ENCODE measurements at regions not wholly inside any gene's neighbourhood (a gene's known extent, or its start where the extent isn't known, plus 50 kb on each side); places are given as distances from the start of the nearest gene placed in this dataset.
"Not testable (repeated sequence)": the region's sequence is repeated elsewhere in the genome, so short reads cannot be mapped to it uniquely, and the experiment has no call there.

DNA sequence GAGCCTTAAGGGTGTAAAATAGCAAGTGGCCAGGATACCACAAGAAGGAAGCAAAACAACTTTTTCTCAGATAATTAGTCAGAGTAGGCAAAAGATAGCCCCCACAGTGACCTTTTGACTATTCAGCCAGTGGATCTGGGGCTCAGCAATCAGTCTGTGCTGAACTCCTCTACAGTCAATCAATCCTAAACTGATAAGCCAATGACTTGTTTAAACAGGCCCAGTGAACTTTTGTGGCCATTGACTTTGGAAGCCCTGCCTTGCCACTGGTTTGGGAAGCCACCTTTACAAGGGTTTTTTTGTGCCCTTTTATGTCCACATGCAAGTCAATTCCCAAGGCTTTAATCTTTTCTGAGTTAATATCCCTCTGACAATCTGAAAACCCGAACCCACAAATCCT lies 1565.0 kb upstream of the WWC1 start:
- ATAC-seq (ENCODE audit: low read depth) = no peak
- peaks cover 5% of the 10 kb centered on the region for H3K9me3 Mint-ChIP-seq
- H3K4me3 Mint-ChIP-seq = no peak overlapping the region
- no peaks in the 10 kb centered on the region for H3K4me1 Mint-ChIP-seq
- no peaks in the 10 kb centered on the region for H3K36me3 Mint-ChIP-seq
- no peaks in the 10 kb centered on the region for H3K27me3 Mint-ChIP-seq
- no peak for DNase-seq
- H3K27ac Mint-ChIP-seq = no peak overlapping the region
- POLR2A ChIA-PET = no interaction called here

DNA sequence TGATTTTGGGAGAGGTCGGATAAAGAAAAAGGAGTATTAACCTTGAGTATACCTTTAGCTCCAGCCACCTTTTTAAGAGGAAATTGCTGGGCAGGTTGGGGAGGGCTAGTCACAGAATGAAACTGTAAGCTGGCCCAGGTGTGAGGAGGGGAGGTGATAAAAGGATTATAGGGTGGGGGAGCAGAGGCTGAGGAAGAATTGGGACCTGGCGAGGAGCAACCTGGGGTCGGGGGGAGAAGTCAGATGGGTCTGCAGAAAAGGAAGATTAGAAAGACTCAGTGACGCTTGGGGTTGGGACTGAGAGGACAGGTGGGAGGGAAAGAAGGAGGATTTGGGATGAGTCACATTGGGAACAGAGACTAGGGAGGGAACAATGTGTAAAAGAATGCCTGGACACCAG lies 1548.5 kb upstream of the WWC1 start:
- H3K4me1 Mint-ChIP-seq; H3K27ac Mint-ChIP-seq; DNase-seq; POLR2A ChIA-PET; H3K4me3 Mint-ChIP-seq; H3K9me3 Mint-ChIP-seq; ATAC-seq (ENCODE audit: low read depth); H3K36me3 Mint-ChIP-seq; H3K27me3 Mint-ChIP-seq: not testable (repeated sequence)

- Mint-ChIP-seq H3K4me3 (no peak overlapping the region), H3K9me3 (peaks cover 1% of the 10 kb centered on the region), H3K36me3 (no peaks in the 10 kb centered on the region), H3K4me1 (no peaks in the 10 kb centered on the region), H3K27me3 (no peaks in the 10 kb centered on the region), H3K27ac (no peak overlapping the region)
- ATAC-seq (ENCODE audit: low read depth) = no peak
- POLR2A ChIA-PET = no interaction called here
- DNase-seq = no peak
Measured at GRCh38 chr5:166746506-166746905, 1544.9 kb upstream of the WWC1 start.

- no peak overlapping the region for H3K4me3 Mint-ChIP-seq
- DNase-seq (no peak), ATAC-seq (ENCODE audit: low read depth) (no peak)
- H3K4me1 Mint-ChIP-seq = no peaks in the 10 kb centered on the region
- H3K9me3 Mint-ChIP-seq = no peaks in the 10 kb centered on the region
- POLR2A ChIA-PET = no interaction called here
- no peaks in the 10 kb centered on the region for H3K36me3 Mint-ChIP-seq
- no peak overlapping the region for H3K27ac Mint-ChIP-seq
- no peaks in the 10 kb centered on the region for H3K27me3 Mint-ChIP-seq
Measured at GRCh38 chr5:166750376-166750775, 1541.1 kb upstream of the WWC1 start.

DNA sequence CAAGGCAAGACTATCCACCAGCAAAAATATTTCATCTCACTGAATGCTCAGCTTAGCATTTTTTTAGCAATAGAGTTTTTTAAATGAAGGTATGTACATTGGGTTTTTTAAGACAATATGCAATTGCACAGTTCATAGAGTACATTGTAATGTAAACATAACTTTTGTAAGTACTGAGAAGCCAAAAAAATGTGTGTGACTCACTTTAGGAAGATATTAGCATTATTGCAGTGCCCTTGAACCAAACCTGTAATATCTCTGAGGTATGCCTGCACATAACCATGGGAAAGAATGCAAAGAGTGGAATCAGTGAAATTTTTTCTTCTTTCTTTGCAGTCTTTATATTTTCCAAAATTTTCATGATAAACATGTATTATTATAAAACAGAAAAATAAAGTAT lies 1533.3 kb upstream of the WWC1 start:
- DNase-seq (no peak), ATAC-seq (ENCODE audit: low read depth) (no peak)
- Mint-ChIP-seq H3K4me1 (no peaks in the 10 kb centered on the region), H3K27ac (no peak overlapping the region), H3K27me3 (no peaks in the 10 kb centered on the region), H3K9me3 (peaks cover 6% of the 10 kb centered on the region), H3K36me3 (no peaks in the 10 kb centered on the region), H3K4me3 (no peak overlapping the region)
- POLR2A ChIA-PET = no interaction called here

- Mint-ChIP-seq H3K4me1 (no peaks in the 10 kb centered on the region), H3K27ac (no peak overlapping the region), H3K27me3 (no peaks in the 10 kb centered on the region), H3K36me3 (no peaks in the 10 kb centered on the region), H3K4me3 (no peak overlapping the region), H3K9me3 (peaks cover 1% of the 10 kb centered on the region)
- POLR2A ChIA-PET = no interaction called here
- DNase-seq (no peak), ATAC-seq (ENCODE audit: low read depth) (no peak)
Measured at GRCh38 chr5:166767858-166768257, 1523.6 kb upstream of the WWC1 start.

DNA sequence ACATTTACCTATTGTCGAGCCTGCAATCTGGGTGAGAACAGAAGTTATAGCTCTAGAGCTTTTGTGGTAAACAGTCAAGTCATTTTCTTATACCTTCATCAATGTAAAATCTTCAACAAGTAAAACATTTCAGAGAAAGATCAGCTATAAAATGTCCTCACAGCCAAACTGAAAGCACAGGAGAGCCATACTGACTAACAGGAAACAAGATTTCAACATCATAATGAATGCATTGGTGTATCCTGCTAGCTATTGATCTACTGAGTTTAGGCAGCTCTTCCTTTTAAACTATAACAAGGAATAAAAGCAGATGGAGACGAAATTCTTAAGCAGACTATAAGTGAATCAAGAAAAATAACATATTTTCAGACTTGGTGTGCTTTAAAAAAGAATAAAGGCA lies 1522.9 kb upstream of the WWC1 start:
- POLR2A ChIA-PET = no interaction called here
- no peak for ATAC-seq (ENCODE audit: low read depth)
- no peak overlapping the region for H3K27ac Mint-ChIP-seq
- no peaks in the 10 kb centered on the region for H3K36me3 Mint-ChIP-seq
- no peak overlapping the region for H3K4me3 Mint-ChIP-seq
- H3K4me1 Mint-ChIP-seq = no peaks in the 10 kb centered on the region
- no peak for DNase-seq
- H3K9me3 Mint-ChIP-seq = no peaks in the 10 kb centered on the region
- no peaks in the 10 kb centered on the region for H3K27me3 Mint-ChIP-seq

DNA sequence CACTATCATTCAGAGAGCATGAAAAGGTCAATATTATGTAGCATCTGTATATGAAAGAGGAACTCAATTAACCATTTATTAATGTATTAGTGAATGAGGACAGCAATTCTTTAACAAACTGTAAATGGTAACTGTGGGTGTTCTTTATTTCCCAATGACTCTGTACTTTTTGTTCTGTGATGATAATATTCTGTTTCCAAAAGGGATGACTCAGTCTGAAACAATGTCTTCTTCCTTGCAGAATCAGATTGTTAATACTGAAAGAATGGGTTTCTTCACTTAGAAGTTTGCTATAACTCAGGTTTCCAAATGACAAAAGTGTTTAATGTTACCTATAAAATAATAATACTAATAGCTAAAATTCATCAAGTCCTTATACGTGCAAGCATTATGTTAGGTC lies 1518.7 kb upstream of the WWC1 start:
- no peak for ATAC-seq (ENCODE audit: low read depth)
- H3K4me1 Mint-ChIP-seq = no peaks in the 10 kb centered on the region
- no peak overlapping the region for H3K4me3 Mint-ChIP-seq
- POLR2A ChIA-PET = no interaction called here
- DNase-seq = no peak
- no peaks in the 10 kb centered on the region for H3K36me3 Mint-ChIP-seq
- H3K27me3 Mint-ChIP-seq = no peaks in the 10 kb centered on the region
- no peak overlapping the region for H3K27ac Mint-ChIP-seq
- no peaks in the 10 kb centered on the region for H3K9me3 Mint-ChIP-seq

- POLR2A ChIA-PET = no interaction called here
- H3K27me3 Mint-ChIP-seq = no peaks in the 10 kb centered on the region
- H3K9me3 Mint-ChIP-seq = peaks cover 5% of the 10 kb centered on the region
- no peaks in the 10 kb centered on the region for H3K4me1 Mint-ChIP-seq
- no peak overlapping the region for H3K4me3 Mint-ChIP-seq
- ATAC-seq (ENCODE audit: low read depth) (no peak), DNase-seq (no peak)
- no peak overlapping the region for H3K27ac Mint-ChIP-seq
- no peaks in the 10 kb centered on the region for H3K36me3 Mint-ChIP-seq
Measured at GRCh38 chr5:166781737-166782136, 1509.7 kb upstream of the WWC1 start.

DNA sequence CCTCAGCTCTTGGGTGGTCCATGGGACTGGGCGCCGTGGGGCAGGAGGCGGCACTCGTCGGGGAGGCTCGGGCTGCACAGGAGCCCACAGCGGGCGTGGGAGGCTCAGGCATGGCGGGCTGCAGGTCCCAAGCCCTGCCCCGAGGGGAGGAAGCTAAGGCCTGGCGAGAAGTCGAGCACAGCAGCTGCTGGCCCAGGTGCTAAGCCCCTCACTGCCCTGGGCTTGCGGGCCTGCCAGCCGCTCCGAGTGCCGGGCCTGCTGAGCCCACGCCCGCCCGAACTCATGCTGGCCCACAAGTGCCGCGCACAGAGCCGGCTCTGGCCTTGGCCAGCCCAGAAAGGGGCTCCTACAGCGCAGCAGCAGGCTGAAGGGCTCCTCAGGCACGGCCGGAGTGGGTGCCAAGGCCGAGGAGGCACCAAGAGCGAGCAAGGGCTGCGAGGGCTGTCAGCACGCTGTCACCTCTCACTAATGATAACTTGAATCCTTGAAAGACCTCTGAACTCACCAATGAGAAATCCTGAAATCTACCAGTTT lies 1506.8 kb upstream of the WWC1 start:
- DNase-seq = no peak
- POLR2A ChIA-PET = no interaction called here
- H3K27ac Mint-ChIP-seq = no peak overlapping the region
- no peaks in the 10 kb centered on the region for H3K36me3 Mint-ChIP-seq
- no peak overlapping the region for H3K4me3 Mint-ChIP-seq
- no peaks in the 10 kb centered on the region for H3K4me1 Mint-ChIP-seq
- no peak for ATAC-seq (ENCODE audit: low read depth)
- peaks cover 7% of the 10 kb centered on the region for H3K9me3 Mint-ChIP-seq
- no peaks in the 10 kb centered on the region for H3K27me3 Mint-ChIP-seq

GRCh38 chr5:166786178-166786577 lies 1505.3 kb upstream of the WWC1 start:
- H3K4me1 Mint-ChIP-seq = no peaks in the 10 kb centered on the region
- H3K27ac Mint-ChIP-seq = no peak overlapping the region
- H3K4me3 Mint-ChIP-seq = no peak overlapping the region
- POLR2A ChIA-PET = no interaction called here
- ATAC-seq (ENCODE audit: low read depth) = no peak
- H3K27me3 Mint-ChIP-seq = no peaks in the 10 kb centered on the region
- no peaks in the 10 kb centered on the region for H3K36me3 Mint-ChIP-seq
- no peak for DNase-seq
- peaks cover 7% of the 10 kb centered on the region for H3K9me3 Mint-ChIP-seq

DNA sequence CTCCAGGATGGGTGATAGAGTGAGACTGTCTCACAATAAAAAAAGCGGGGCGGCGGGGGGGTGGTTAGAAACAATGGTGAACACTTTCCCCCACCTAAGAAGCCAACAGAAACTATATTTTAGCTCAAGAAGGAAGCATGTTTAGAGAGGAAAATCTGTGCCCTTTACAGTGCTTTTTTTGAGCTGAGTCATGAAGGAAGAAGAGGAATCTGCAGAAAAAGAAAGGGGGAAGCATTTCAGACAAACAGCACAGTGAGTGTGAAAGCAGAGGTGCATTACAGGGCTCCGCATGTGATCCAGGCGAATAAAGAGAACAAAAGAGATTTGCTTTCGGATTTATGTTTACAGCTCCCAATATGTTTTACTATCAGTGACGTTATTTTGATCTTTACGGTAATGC lies 1504.6 kb upstream of the WWC1 start:
- Mint-ChIP-seq H3K9me3 (peaks cover 7% of the 10 kb centered on the region), H3K27ac (no peak overlapping the region), H3K27me3 (no peaks in the 10 kb centered on the region), H3K4me1 (no peaks in the 10 kb centered on the region), H3K4me3 (no peak overlapping the region), H3K36me3 (no peaks in the 10 kb centered on the region)
- ATAC-seq (ENCODE audit: low read depth) (no peak), DNase-seq (no peak)
- POLR2A ChIA-PET = no interaction called here

GRCh38 chr5:166788050-166788449 lies 1503.4 kb upstream of the WWC1 start:
- H3K36me3 Mint-ChIP-seq = no peaks in the 10 kb centered on the region
- H3K27ac Mint-ChIP-seq = no peak overlapping the region
- no peak overlapping the region for H3K4me3 Mint-ChIP-seq
- no peaks in the 10 kb centered on the region for H3K4me1 Mint-ChIP-seq
- no peaks in the 10 kb centered on the region for H3K27me3 Mint-ChIP-seq
- POLR2A ChIA-PET = interaction anchor here (0.6 kb wide), 1 partner anchor 96 kb away, joined by 6 read pairs; no protein-coding TSS in a partner anchor
- DNase-seq = no peak
- ATAC-seq (ENCODE audit: low read depth) = no peak
- peaks cover 7% of the 10 kb centered on the region for H3K9me3 Mint-ChIP-seq

DNA sequence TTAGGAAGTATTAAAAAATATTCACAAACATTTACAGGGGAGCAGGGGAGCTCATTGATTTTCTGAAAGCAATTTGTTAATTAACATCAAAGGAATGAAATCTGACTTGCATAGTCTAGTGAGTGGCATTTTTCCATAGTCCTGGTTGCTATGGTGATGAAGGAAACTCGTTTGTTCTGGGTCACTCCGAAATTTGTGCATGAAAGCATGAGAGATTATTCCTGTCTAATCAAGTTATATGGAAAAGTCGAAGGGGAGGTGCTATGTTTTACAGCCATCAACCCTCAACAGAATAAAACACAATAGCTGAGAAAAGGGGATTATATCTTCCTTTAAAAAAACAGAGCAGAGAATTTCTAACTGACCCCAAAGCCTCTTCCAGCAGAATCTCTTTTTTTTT lies 1495.7 kb upstream of the WWC1 start:
- Mint-ChIP-seq H3K36me3 (no peaks in the 10 kb centered on the region), H3K27me3 (no peaks in the 10 kb centered on the region), H3K4me1 (no peaks in the 10 kb centered on the region), H3K27ac (no peak overlapping the region), H3K4me3 (no peak overlapping the region), H3K9me3 (peaks cover 7% of the 10 kb centered on the region)
- DNase-seq (no peak), ATAC-seq (ENCODE audit: low read depth) (no peak)
- POLR2A ChIA-PET = no interaction called here

DNA sequence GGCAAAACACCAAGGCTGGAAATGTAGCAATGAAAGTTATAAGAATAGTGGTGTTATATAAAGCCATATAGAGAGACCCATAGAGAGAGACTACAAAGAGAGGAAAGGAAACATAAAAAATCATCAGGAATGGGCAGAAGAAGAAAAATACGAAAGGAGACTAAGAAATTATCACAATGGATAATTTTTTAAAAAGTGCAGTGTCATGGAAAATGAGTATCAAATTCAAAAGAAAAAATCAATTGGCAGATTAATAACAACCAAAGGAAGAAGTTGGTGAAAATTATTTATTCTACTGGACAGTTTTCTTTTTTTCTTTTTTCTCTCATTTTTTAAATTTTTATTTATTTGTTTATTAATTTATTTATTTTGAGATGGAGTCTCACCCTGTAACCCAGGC lies 1488.4 kb upstream of the WWC1 start:
- peaks cover 15% of the 10 kb centered on the region for H3K9me3 Mint-ChIP-seq
- no peak for DNase-seq
- H3K27ac Mint-ChIP-seq = no peak overlapping the region
- POLR2A ChIA-PET = no interaction called here
- no peaks in the 10 kb centered on the region for H3K4me1 Mint-ChIP-seq
- no peaks in the 10 kb centered on the region for H3K36me3 Mint-ChIP-seq
- ATAC-seq (ENCODE audit: low read depth) = no peak
- no peak overlapping the region for H3K4me3 Mint-ChIP-seq
- no peaks in the 10 kb centered on the region for H3K27me3 Mint-ChIP-seq

All from activated naive CD8-positive, alpha-beta T cell treated with anti-CD3 and anti-CD28 coated beads, Interleukin-2, amount 10 ng/mL, durations not matched to agents 7 days and 5 days (primary cell).